GM23248 (cell line): ENCODE measurements at regions not wholly inside any gene's neighbourhood (a gene's known extent, or its start where the extent isn't known, plus 50 kb on each side); places are given as distances from the start of the nearest gene placed in this dataset.

Experiments used
- EZH2 ChIP-seq: fragments of 200-600 bp; sonication (generic); IDR thresholded peaks from 2 replicates; pipeline ENCODE4 v1.6.1; 2018; ENCODE audit warnings: antibody characterized with exemption, mild to moderate bottlenecking; ENCODE audit not compliant: insufficient read depth, poor library complexity, severe bottlenecking
- EZH2phosphoT487 ChIP-seq: fragments of 200-600 bp; sonication (generic); IDR thresholded peaks from 2 replicates; pipeline ENCODE4 v1.6.1; 2018; ENCODE audit warnings: antibody characterized with exemption, moderate library complexity, mild to moderate bottlenecking, low read depth; ENCODE audit not compliant: insufficient read depth

DNA sequence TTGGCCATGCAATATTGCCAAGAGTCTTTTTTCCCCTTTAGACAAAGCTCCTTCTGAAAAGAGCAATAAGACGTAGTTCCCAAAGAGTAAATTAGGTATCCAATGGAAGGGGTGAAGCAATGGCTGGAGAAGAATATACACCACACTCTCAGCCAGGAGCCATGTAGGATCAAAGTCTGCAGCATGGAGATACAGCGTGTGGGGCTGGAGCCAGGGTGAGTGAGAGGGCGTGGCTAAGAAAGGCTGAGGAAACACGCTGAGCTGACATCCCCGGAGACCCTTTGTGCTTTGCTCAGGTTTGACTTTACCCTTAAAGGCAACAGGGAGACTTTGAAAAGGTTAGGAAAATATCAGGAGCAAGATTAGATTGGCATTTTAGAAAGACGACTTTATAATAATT lies 87.1 kb upstream of the ELL2 start:
- TF ChIP-seq EZH2phosphoT487 (no peak), EZH2 (no peak)
